ENCODE measurements at regions not wholly inside any gene's neighbourhood (a gene's known extent, or its start where the extent isn't known, plus 50 kb on each side); places are given as distances from the start of the nearest gene placed in this dataset.
"Not testable (repeated sequence)": the region's sequence is repeated elsewhere in the genome, so short reads cannot be mapped to it uniquely, and the experiment has no call there.

GRCh38 chr2:147430408-147430807 is 414.4 kb upstream of the ACVR2A start:
- Histone ChIP-seq H3K27ac (ENCODE audit: low read length) (no peak overlapping the region), H3K4me3 (ENCODE audit: low read depth in 1 of 2, low read length in 2 of 2) (no peak overlapping the region), H3K9me3 (ENCODE audit: control insufficient read depth in 1 of 2, low read length in 2 of 2) (no peaks in the 10 kb centered on the region), H3K27me3 (ENCODE audit: low read depth, low read length) (no peaks in the 10 kb centered on the region), H3K4me1 (ENCODE audit: control insufficient read depth in 1 of 2, insufficient read depth in 2 of 2, low read length in 2 of 2) (peaks cover 0 to 6% of the 10 kb centered on the region in 2 donors), H3K36me3 (ENCODE audit: control insufficient read depth in 1 of 2, insufficient read depth in 2 of 2, low read length in 2 of 2) (no peaks in the 10 kb centered on the region)

- Histone ChIP-seq H3K4me3 (ENCODE audit: low read depth in 1 of 2, low read length in 2 of 2) (no peak overlapping the region), H3K36me3 (ENCODE audit: control insufficient read depth in 1 of 2, insufficient read depth in 2 of 2, low read length in 2 of 2) (no peaks in the 10 kb centered on the region), H3K4me1 (ENCODE audit: control insufficient read depth in 1 of 2, insufficient read depth in 2 of 2, low read length in 2 of 2) (no peaks in the 10 kb centered on the region), H3K9me3 (ENCODE audit: control insufficient read depth in 1 of 2, low read length in 2 of 2) (no peaks in the 10 kb centered on the region), H3K27me3 (ENCODE audit: low read depth, low read length) (no peaks in the 10 kb centered on the region), H3K27ac (ENCODE audit: low read length) (no peak overlapping the region)
Measured at GRCh38 chr2:147428120-147428747, 416.6 kb upstream of the ACVR2A start.

GRCh38 chr2:147425437-147426029 is 419.3 kb upstream of the ACVR2A start:
- Histone ChIP-seq H3K27ac (ENCODE audit: low read length) (no peak overlapping the region), H3K4me3 (ENCODE audit: low read depth in 1 of 2, low read length in 2 of 2) (no peak overlapping the region), H3K9me3 (ENCODE audit: control insufficient read depth in 1 of 2, low read length in 2 of 2) (no peaks in the 10 kb centered on the region), H3K36me3 (ENCODE audit: control insufficient read depth in 1 of 2, insufficient read depth in 2 of 2, low read length in 2 of 2) (no peaks in the 10 kb centered on the region), H3K27me3 (ENCODE audit: low read depth, low read length) (no peaks in the 10 kb centered on the region), H3K4me1 (ENCODE audit: control insufficient read depth in 1 of 2, insufficient read depth in 2 of 2, low read length in 2 of 2) (no peaks in the 10 kb centered on the region)

- Histone ChIP-seq H3K27ac (ENCODE audit: low read length) (no peak overlapping the region), H3K9me3 (ENCODE audit: control insufficient read depth in 1 of 2, low read length in 2 of 2) (no peaks in the 10 kb centered on the region), H3K27me3 (ENCODE audit: low read depth, low read length) (no peaks in the 10 kb centered on the region), H3K36me3 (ENCODE audit: control insufficient read depth in 1 of 2, insufficient read depth in 2 of 2, low read length in 2 of 2) (no peaks in the 10 kb centered on the region), H3K4me1 (ENCODE audit: control insufficient read depth in 1 of 2, insufficient read depth in 2 of 2, low read length in 2 of 2) (no peaks in the 10 kb centered on the region), H3K4me3 (ENCODE audit: low read depth in 1 of 2, low read length in 2 of 2) (no peak overlapping the region)
Measured at GRCh38 chr2:147424766-147425165, 420.1 kb upstream of the ACVR2A start.

- Histone ChIP-seq H3K4me3 (ENCODE audit: low read depth in 1 of 2, low read length in 2 of 2) (no peak overlapping the region), H3K27ac (ENCODE audit: low read length) (no peak overlapping the region), H3K36me3 (ENCODE audit: control insufficient read depth in 1 of 2, insufficient read depth in 2 of 2, low read length in 2 of 2) (no peaks in the 10 kb centered on the region), H3K4me1 (ENCODE audit: control insufficient read depth in 1 of 2, insufficient read depth in 2 of 2, low read length in 2 of 2) (no peaks in the 10 kb centered on the region), H3K27me3 (ENCODE audit: low read depth, low read length) (no peaks in the 10 kb centered on the region), H3K9me3 (ENCODE audit: control insufficient read depth in 1 of 2, low read length in 2 of 2) (no peaks in the 10 kb centered on the region)
Measured at GRCh38 chr2:147420947-147421675, 423.7 kb upstream of the ACVR2A start.

GRCh38 chr2:147420517-147420916 is 424.3 kb upstream of the ACVR2A start:
- no peak overlapping the region for H3K4me3 ChIP-seq (ENCODE audit: low read depth in 1 of 2, low read length in 2 of 2)
- H3K36me3 ChIP-seq (ENCODE audit: control insufficient read depth in 1 of 2, insufficient read depth in 2 of 2, low read length in 2 of 2), result no peaks in the 10 kb centered on the region
- no peaks in the 10 kb centered on the region for H3K4me1 ChIP-seq (ENCODE audit: control insufficient read depth in 1 of 2, insufficient read depth in 2 of 2, low read length in 2 of 2)
- H3K27ac ChIP-seq (ENCODE audit: low read length), result no peak overlapping the region
- H3K9me3 ChIP-seq (ENCODE audit: control insufficient read depth in 1 of 2, low read length in 2 of 2), result no peaks in the 10 kb centered on the region
- H3K27me3 ChIP-seq (ENCODE audit: low read depth, low read length), result no peaks in the 10 kb centered on the region

- Histone ChIP-seq H3K4me3 (ENCODE audit: low read depth in 1 of 2, low read length in 2 of 2) (no peak overlapping the region), H3K9me3 (ENCODE audit: control insufficient read depth in 1 of 2, low read length in 2 of 2) (no peaks in the 10 kb centered on the region), H3K36me3 (ENCODE audit: control insufficient read depth in 1 of 2, insufficient read depth in 2 of 2, low read length in 2 of 2) (no peaks in the 10 kb centered on the region), H3K4me1 (ENCODE audit: control insufficient read depth in 1 of 2, insufficient read depth in 2 of 2, low read length in 2 of 2) (no peaks in the 10 kb centered on the region), H3K27ac (ENCODE audit: low read length) (no peak overlapping the region), H3K27me3 (ENCODE audit: low read depth, low read length) (no peaks in the 10 kb centered on the region)
Measured at GRCh38 chr2:147416099-147416498, 428.7 kb upstream of the ACVR2A start.

- not testable (repeated sequence) for H3K36me3 ChIP-seq (ENCODE audit: control insufficient read depth in 1 of 2, insufficient read depth in 2 of 2, low read length in 2 of 2); H3K27me3 ChIP-seq (ENCODE audit: low read depth, low read length); H3K4me3 ChIP-seq (ENCODE audit: low read depth in 1 of 2, low read length in 2 of 2); H3K4me1 ChIP-seq (ENCODE audit: control insufficient read depth in 1 of 2, insufficient read depth in 2 of 2, low read length in 2 of 2); H3K9me3 ChIP-seq (ENCODE audit: control insufficient read depth in 1 of 2, low read length in 2 of 2); H3K27ac ChIP-seq (ENCODE audit: low read length)
Measured at GRCh38 chr2:147414656-147415055, 430.2 kb upstream of the ACVR2A start.

- no peaks in the 10 kb centered on the region for H3K9me3 ChIP-seq (ENCODE audit: control insufficient read depth in 1 of 2, low read length in 2 of 2)
- H3K4me3 ChIP-seq (ENCODE audit: low read depth in 1 of 2, low read length in 2 of 2), result no peak overlapping the region
- no peaks in the 10 kb centered on the region for H3K4me1 ChIP-seq (ENCODE audit: control insufficient read depth in 1 of 2, insufficient read depth in 2 of 2, low read length in 2 of 2)
- no peak overlapping the region for H3K27ac ChIP-seq (ENCODE audit: low read length)
- no peaks in the 10 kb centered on the region for H3K36me3 ChIP-seq (ENCODE audit: control insufficient read depth in 1 of 2, insufficient read depth in 2 of 2, low read length in 2 of 2)
- no peaks in the 10 kb centered on the region for H3K27me3 ChIP-seq (ENCODE audit: low read depth, low read length)
Measured at GRCh38 chr2:147408357-147408756, 436.5 kb upstream of the ACVR2A start.

GRCh38 chr2:147405651-147406050 is 439.2 kb upstream of the ACVR2A start:
- Histone ChIP-seq H3K27me3 (ENCODE audit: low read depth, low read length) (no peaks in the 10 kb centered on the region), H3K4me1 (ENCODE audit: control insufficient read depth in 1 of 2, insufficient read depth in 2 of 2, low read length in 2 of 2) (no peaks in the 10 kb centered on the region), H3K4me3 (ENCODE audit: low read depth in 1 of 2, low read length in 2 of 2) (no peak overlapping the region), H3K9me3 (ENCODE audit: control insufficient read depth in 1 of 2, low read length in 2 of 2) (no peaks in the 10 kb centered on the region), H3K27ac (ENCODE audit: low read length) (no peak overlapping the region), H3K36me3 (ENCODE audit: control insufficient read depth in 1 of 2, insufficient read depth in 2 of 2, low read length in 2 of 2) (no peaks in the 10 kb centered on the region)

GRCh38 chr2:147398996-147399395 is 445.8 kb upstream of the ACVR2A start:
- Histone ChIP-seq H3K4me3 (ENCODE audit: low read depth in 1 of 2, low read length in 2 of 2) (no peak overlapping the region), H3K27me3 (ENCODE audit: low read depth, low read length) (no peaks in the 10 kb centered on the region), H3K36me3 (ENCODE audit: control insufficient read depth in 1 of 2, insufficient read depth in 2 of 2, low read length in 2 of 2) (no peaks in the 10 kb centered on the region), H3K27ac (ENCODE audit: low read length) (no peak overlapping the region), H3K4me1 (ENCODE audit: control insufficient read depth in 1 of 2, insufficient read depth in 2 of 2, low read length in 2 of 2) (no peaks in the 10 kb centered on the region), H3K9me3 (ENCODE audit: control insufficient read depth in 1 of 2, low read length in 2 of 2) (no peaks in the 10 kb centered on the region)

Measured in muscle layer of duodenum (tissue), 2 donors.